T-helper 17 cell (primary cell): ENCODE measurements at regions not wholly inside any gene's neighbourhood (a gene's known extent, or its start where the extent isn't known, plus 50 kb on each side); places are given as distances from the start of the nearest gene placed in this dataset.

Experiments
- ATAC-seq: fragments of 150-1000 bp; cut with Tn5 transposase; 2 replicates; pipeline ENCODE4 v1.10.0; 2021; ENCODE audit warnings: mild to moderate bottlenecking, moderate library complexity
- DNase-seq, 3 donors: peaks; one replicate each; pipeline versions ENCODE4 v3.0.0 to v3.0.0-alpha.2; 2020 to 2021
- H3K9me3 ChIP-seq: one replicate; pipeline ENCODE4 v1.7.0; 2013; ENCODE audit warnings: low read length, mild to moderate bottlenecking; ENCODE audit not compliant: control insufficient read depth, poor library complexity, severe bottlenecking
- H3K27ac Mint-ChIP-seq: one replicate; pipeline ENCODE4 v1.8.0; 2022; ENCODE audit warnings: mild to moderate bottlenecking, moderate library complexity, mixed read lengths
- H3K27me3 Mint-ChIP-seq: one replicate; pipeline ENCODE4 v1.8.0; 2022; ENCODE audit warnings: mixed read lengths
- H3K36me3 Mint-ChIP-seq: one replicate; pipeline ENCODE4 v1.8.0; 2022; ENCODE audit warnings: low read depth, mixed read lengths
- H3K4me1 Mint-ChIP-seq: one replicate; pipeline ENCODE4 v1.8.0; 2022; ENCODE audit warnings: mild to moderate bottlenecking, mixed read lengths
- H3K4me3 Mint-ChIP-seq: one replicate; pipeline ENCODE4 v1.8.0; 2022; ENCODE audit warnings: mild to moderate bottlenecking, moderate library complexity, mixed read lengths

DNA sequence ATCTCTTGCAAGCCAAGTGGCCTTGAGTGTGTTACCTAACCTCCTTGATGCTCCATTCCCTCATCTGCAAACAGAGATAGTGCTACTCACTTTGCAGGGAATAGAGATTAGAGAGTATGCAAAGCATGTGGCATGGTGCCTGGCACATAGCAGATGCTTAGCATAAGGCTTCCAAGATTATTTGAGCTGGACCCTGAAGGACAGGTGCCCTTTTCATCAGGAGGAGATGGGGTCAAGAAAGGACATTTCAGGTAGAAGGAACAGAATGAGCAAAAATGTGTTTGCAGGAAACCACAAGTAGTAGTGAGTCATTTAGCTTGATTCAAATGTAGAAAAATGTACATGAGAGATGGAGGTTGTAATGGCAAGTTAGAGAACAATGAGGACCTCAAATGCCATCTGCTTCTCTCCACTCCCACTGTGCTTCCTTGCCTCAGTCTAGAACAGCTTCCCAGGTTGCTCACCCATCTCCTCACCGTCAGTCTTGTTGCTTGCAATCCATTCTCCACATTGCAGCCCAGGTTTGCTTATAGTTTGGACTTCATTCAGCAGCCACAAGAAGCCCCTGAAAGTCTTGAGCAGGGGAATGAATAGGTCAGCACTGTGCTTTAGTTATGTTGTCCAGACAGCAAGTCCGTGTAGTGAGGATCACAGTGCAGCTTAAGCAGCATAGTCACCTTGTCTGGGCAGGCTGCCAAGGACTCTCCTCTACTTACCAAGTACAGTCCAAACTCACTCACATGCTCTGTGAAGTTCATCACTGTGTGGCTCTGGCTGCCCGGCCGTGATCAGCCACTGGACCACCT, 536.3 kb upstream of the CCDC196 start:
- Mint-ChIP-seq H3K4me3 (peak overlapping the region; percentile 45), H3K27me3 (no peaks in the 10 kb centered on the region), H3K36me3 (peaks cover 6% of the 10 kb centered on the region), H3K27ac (peak overlapping the region; percentile 19), H3K4me1 (peaks cover 30% of the 10 kb centered on the region)
- peak; percentile 36 for ATAC-seq
- H3K9me3 ChIP-seq, result no peaks in the 10 kb centered on the region
- no peak for DNase-seq

DNA sequence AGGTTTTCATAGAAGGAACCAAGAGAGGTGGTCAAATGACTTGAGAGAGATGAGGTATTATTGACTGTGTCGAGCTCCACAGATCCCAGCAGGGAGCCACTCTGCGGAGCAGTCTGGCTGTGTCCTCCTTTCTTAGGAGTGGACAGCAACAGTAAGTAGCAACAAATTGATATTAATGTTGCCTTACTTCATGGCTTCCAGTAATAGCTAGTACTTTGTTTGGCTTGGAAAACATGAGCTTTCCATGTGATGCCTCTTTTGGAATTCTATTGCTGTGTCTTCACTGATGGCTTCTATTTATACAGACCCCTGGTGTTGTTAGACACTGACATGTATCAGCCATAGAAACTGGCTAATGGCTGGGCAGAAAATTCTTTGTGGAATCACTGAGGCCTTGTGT, 531.2 kb upstream of the CCDC196 start:
- no peak overlapping the region for H3K4me3 Mint-ChIP-seq
- no peak for ATAC-seq
- no peak for DNase-seq
- no peak overlapping the region for H3K27ac Mint-ChIP-seq
- no peaks in the 10 kb centered on the region for H3K36me3 Mint-ChIP-seq
- no peaks in the 10 kb centered on the region for H3K27me3 Mint-ChIP-seq
- no peaks in the 10 kb centered on the region for H3K9me3 ChIP-seq
- peaks cover 17% of the 10 kb centered on the region for H3K4me1 Mint-ChIP-seq

DNA sequence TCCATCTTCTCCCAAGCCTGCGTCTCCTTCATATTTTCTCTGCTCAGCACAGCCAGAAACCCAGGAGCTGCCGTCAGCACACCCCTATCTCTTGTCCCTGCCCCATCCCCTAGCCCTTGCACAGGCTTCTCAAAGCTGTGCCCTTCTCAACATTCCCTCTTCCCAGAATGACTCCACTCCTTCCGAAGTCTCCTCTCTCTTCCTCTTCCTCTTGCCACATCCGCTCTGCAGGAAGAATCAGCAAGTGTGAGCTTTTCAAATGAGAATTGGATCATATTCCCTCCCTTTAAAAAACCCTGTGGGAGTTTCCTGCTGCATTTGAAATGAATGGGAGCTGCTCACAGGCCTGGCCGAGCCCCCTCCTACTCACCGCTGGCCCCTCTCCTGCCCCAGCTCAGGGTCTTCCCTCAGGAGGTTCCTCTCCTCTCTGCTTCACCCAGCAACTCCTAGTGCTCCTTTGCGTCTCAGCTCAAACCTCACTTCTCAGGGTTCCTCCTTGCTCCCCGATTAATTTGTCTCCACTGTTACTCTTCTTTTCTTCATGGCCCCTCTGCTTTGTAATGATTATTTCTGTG, 528.5 kb upstream of the CCDC196 start:
- H3K27ac Mint-ChIP-seq, result no peak overlapping the region
- ATAC-seq, result no peak
- no peaks in the 10 kb centered on the region for H3K9me3 ChIP-seq
- H3K27me3 Mint-ChIP-seq, result peaks cover 2% of the 10 kb centered on the region
- H3K36me3 Mint-ChIP-seq, result no peaks in the 10 kb centered on the region
- no peak for DNase-seq
- no peak overlapping the region for H3K4me3 Mint-ChIP-seq
- peaks cover 18% of the 10 kb centered on the region for H3K4me1 Mint-ChIP-seq

DNA sequence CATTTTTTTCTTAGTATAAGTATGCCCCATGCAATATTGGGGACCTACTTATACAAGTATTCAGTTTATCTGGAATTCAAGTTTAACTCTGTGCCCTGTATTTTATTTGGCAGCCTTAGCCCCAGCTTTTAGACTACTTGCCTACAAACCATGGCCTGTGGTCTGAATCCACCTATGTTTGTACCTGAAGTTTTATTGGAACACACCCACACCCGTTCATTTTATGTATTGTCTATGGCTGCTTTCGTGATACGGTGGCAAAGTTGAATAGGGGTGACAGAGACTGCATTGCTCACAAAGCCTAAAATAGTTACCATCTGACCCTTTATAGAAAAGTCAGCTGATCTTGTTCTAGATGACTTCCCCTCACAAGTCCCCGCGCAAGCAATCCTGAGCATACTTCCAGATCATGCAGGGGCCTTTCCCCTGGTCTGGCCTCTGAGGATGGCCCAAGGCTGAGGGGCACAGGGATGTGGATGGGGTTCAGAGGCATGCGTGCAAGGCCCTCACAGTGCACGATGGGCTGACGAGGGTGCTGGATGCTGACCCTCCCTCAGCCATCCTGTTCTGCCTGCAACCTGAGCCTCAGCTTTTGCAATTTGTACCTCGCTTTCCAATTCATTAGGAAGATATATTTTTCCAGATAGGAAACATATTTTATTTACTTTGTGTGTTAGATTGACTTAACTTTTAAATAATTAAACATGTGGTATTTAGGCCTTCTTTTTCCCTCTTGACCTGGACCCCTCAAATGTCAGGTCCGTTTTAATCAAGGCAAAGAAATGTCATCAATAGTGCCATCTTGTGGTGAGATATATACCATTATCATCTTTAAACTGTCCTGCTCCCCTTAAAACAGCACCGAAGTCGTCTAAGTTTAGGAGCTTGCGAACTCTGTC, 527.3 kb upstream of the CCDC196 start:
- Mint-ChIP-seq H3K27me3 (peaks cover 4% of the 10 kb centered on the region), H3K27ac (no peak overlapping the region), H3K36me3 (no peaks in the 10 kb centered on the region), H3K4me1 (peaks cover 21% of the 10 kb centered on the region), H3K4me3 (no peak overlapping the region)
- DNase-seq (no peak), ATAC-seq (peak; percentile 59)
- no peaks in the 10 kb centered on the region for H3K9me3 ChIP-seq

DNA sequence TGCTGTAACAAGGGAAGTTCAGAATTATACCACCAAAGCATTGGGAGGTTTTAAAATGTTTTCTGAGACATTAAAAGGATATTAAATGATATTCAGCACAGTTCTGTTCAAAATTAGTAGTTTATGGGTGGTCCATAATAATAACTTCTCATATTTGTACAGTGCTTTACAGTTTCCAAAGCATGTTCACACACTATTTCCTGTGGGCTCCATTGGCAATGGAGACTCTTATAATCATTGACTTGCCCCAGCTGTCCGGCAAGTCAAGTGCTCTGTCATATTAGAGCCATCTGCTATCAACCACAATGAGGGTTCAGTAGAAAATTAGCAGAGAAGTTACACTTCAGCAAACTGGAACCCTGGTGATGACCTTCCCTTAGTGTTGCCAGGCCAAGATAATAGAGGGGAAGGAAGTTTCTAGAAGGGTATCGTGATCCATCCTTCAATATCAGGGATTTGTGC, 526.6 kb upstream of the CCDC196 start:
- no peak overlapping the region for H3K4me3 Mint-ChIP-seq
- H3K27me3 Mint-ChIP-seq, result peaks cover 4% of the 10 kb centered on the region
- peaks cover 21% of the 10 kb centered on the region for H3K4me1 Mint-ChIP-seq
- no peaks in the 10 kb centered on the region for H3K9me3 ChIP-seq
- H3K27ac Mint-ChIP-seq, result no peak overlapping the region
- ATAC-seq, result no peak
- DNase-seq, result no peak
- no peaks in the 10 kb centered on the region for H3K36me3 Mint-ChIP-seq

DNA sequence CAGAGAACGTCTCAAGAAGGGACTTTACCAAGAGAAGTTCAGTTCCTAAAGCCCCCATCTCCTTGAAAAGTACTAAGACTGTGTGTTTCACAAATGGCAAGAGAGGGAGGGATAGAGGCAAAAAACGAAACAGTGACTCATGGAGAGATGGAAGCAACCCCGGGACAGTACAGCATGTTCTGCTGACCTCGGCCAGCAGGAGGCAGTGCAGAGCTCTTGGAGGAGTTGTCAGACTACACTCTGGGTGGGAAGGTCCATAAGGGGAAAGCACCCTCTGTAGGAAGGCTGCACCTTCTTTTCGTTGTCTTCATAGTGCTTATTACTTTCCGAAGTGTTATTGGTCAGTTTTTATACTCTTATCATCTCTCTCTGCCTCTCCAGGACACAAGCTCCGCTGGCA, 525.2 kb upstream of the CCDC196 start:
- peak; percentile 93 for ATAC-seq
- H3K36me3 Mint-ChIP-seq, result no peaks in the 10 kb centered on the region
- peak overlapping the region; percentile 32 for H3K27ac Mint-ChIP-seq
- H3K4me3 Mint-ChIP-seq, result no peak overlapping the region
- DNase-seq, result peak; percentile 39 to 69 (median 42)
- peaks cover 21% of the 10 kb centered on the region for H3K4me1 Mint-ChIP-seq
- peaks cover 4% of the 10 kb centered on the region for H3K27me3 Mint-ChIP-seq
- H3K9me3 ChIP-seq, result no peaks in the 10 kb centered on the region

DNA sequence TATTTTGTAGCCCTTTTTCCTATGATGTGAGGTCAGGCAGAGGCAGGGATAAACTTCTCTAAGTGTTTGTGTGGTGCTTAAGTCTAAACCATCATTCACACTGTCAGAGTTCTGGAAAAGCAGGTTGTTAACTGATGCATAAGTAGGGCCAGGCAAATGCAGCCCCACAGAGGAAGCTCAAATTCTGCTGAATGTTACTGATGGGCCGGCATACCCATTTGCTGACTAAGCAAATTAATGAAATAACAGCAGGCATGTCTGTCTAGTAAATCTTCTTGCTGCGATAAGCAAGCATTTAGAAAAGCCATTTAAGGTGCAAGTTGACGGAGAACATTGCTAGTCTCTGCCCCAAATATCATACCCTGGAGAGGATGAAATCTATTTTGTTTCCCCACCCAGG, 523.2 kb upstream of the CCDC196 start:
- no peak overlapping the region for H3K27ac Mint-ChIP-seq
- peaks cover 10% of the 10 kb centered on the region for H3K27me3 Mint-ChIP-seq
- ATAC-seq (no peak), DNase-seq (no peak)
- H3K9me3 ChIP-seq, result no peaks in the 10 kb centered on the region
- no peak overlapping the region for H3K4me3 Mint-ChIP-seq
- H3K4me1 Mint-ChIP-seq, result peaks cover 21% of the 10 kb centered on the region
- no peaks in the 10 kb centered on the region for H3K36me3 Mint-ChIP-seq

DNA sequence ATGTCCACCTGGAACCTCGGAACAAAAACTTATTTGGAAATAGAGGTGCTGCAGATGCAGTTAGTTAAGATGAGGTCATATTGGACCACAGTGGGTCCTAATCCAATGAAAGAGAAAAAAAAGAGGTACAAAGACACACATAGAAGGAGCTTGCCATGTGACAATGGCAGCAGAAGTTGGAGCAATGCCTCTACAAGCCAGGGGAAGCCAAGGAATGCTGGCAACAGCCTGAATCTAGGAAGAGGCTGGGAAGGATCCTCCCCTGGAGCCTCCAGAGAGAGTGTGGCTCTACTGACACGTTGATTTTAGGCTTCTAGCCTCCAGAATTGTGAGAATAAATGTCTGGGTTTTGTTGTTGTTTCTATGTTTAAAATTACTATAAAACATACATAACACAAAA, 521.8 kb upstream of the CCDC196 start:
- no peaks in the 10 kb centered on the region for H3K9me3 ChIP-seq
- no peak overlapping the region for H3K27ac Mint-ChIP-seq
- no peaks in the 10 kb centered on the region for H3K36me3 Mint-ChIP-seq
- H3K4me3 Mint-ChIP-seq, result no peak overlapping the region
- no peak for DNase-seq
- H3K27me3 Mint-ChIP-seq, result peaks cover 17% of the 10 kb centered on the region
- peaks cover 18% of the 10 kb centered on the region for H3K4me1 Mint-ChIP-seq
- ATAC-seq, result no peak

DNA sequence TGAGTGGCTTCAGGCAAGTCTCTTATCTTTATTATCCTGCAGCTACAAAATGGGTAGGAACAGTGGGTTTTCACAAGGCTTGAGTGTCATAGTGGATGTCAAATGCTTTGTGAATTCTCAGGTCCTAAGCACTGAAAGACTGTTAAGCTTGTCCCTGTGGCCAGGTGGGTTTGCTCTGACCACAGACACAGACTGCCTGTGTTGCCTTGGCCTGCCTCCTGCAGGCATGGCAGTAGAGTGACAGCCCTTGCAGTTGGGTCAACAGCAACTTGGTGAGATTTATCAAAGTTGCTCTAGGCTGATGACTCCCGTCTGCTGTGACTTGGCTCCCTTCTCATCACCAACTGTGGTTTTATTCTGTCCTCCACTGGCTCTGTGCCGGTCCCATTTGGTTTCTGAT, 520.0 kb upstream of the CCDC196 start:
- H3K27me3 Mint-ChIP-seq, result peaks cover 17% of the 10 kb centered on the region
- DNase-seq (no peak), ATAC-seq (no peak)
- no peaks in the 10 kb centered on the region for H3K9me3 ChIP-seq
- H3K4me1 Mint-ChIP-seq, result peaks cover 5% of the 10 kb centered on the region
- H3K4me3 Mint-ChIP-seq, result no peak overlapping the region
- H3K36me3 Mint-ChIP-seq, result no peaks in the 10 kb centered on the region
- H3K27ac Mint-ChIP-seq, result no peak overlapping the region

DNA sequence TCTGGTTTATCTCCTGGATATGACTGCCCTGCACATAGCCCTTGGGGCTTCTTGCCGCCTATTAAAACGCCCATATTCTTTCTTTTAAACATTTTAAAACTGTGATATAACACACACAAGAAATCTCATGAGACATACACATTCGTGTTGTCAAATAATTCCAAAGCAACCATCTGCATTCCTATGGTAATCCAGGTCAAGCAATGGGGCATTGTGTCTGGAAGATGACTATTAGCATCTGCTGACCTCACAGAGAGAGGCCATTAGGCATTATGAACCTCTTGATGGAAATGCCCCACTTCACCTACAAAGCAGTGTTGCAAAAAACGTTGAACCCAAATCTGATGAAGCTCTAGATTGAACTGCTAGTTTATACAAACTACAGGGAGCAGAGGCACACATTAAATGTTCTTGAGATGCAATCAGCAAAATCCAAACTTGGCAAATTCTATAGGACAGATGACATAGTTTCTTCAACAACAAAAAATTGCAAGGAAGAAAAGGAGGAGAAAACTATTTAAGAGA, 513.8 kb upstream of the CCDC196 start:
- H3K4me1 Mint-ChIP-seq, result no peaks in the 10 kb centered on the region
- H3K27me3 Mint-ChIP-seq, result peaks cover 26% of the 10 kb centered on the region
- peaks cover 7% of the 10 kb centered on the region for H3K36me3 Mint-ChIP-seq
- no peak overlapping the region for H3K27ac Mint-ChIP-seq
- no peak overlapping the region for H3K4me3 Mint-ChIP-seq
- DNase-seq, result no peak
- no peaks in the 10 kb centered on the region for H3K9me3 ChIP-seq
- no peak for ATAC-seq

DNA sequence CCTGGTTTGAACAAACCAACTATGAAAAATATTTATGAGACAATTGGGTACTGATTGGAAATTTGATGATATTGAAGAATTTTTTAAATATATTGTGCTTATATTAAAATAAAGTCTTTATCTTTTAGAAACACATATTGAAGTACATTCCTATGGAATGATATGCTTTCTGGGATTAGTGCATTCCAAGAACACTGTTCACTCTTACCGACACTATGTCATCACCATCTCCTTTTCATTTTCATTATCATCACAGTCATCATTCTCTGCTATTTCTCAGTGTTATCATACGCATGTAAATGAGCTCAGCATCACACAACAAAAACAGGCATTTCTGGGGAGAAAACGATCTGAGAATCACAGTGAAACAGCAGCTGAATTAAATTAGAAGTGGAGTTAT, 513.3 kb upstream of the CCDC196 start:
- ATAC-seq (no peak), DNase-seq (no peak)
- peaks cover 7% of the 10 kb centered on the region for H3K36me3 Mint-ChIP-seq

DNA sequence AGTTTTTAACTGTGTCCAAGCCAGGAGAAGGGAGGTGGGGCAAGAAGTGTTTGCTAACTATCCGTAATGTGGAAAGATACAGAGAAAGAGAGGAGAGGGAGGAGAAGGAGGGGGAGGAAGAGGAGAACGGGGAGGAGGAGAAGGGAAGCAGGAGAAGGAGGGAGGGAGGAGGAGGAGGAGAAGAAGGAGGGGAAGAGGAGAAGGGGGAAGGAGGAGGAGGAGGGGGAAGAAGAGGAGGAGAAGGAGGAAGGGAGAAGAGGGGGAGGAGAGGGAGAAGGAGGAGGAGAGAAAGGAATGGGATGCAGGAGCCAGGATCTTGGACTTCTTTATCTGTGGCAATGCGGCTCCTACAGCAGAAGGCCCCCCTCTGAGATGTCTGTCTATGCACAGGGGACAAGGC, 510.3 kb upstream of the CCDC196 start:
- Mint-ChIP-seq H3K27ac (no peak overlapping the region), H3K36me3 (peaks cover 7% of the 10 kb centered on the region), H3K27me3 (peaks cover 17% of the 10 kb centered on the region), H3K4me3 (no peak overlapping the region), H3K4me1 (no peaks in the 10 kb centered on the region)
- ATAC-seq (no peak), DNase-seq (no peak)
- no peaks in the 10 kb centered on the region for H3K9me3 ChIP-seq

More for the DNA sequence above, 513.3 kb upstream of the CCDC196 start:
- no peak overlapping the region for H3K27ac Mint-ChIP-seq
- H3K27me3 Mint-ChIP-seq, result peaks cover 25% of the 10 kb centered on the region
- no peaks in the 10 kb centered on the region for H3K9me3 ChIP-seq
- no peaks in the 10 kb centered on the region for H3K4me1 Mint-ChIP-seq
- H3K4me3 Mint-ChIP-seq, result no peak overlapping the region

DNA sequence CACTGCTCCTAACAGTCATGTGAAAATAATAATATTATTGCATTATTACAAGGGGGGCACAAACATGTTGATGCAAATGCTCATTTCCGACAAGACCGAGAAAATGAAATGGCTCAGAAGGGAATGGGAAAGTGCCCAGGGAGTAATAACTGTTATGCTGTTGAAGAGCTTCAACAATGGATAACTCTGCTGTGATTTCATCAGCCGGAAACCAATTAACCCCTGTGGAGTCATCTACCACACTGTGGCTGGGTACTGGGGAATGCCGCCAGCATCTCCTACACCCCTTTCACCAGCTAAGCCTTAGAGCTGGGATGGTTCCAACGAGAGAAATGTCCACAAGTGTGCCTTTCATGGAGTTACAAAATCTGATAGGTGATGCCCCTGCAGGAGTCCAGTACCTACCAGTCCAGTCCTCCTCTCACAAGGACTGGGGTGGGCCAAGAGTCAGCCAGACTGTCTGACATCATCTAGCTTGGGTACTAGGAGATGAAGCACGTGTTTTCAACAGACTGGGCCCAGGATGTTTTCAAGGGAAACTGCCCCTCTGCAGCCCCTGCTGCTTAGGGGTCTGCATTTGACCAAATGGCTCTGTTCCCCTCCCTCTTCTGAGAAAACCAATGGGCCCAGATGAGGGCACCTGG, 509.3 kb upstream of the CCDC196 start:
- ATAC-seq (no peak), DNase-seq (no peak)
- peaks cover 7% of the 10 kb centered on the region for H3K36me3 Mint-ChIP-seq
- H3K9me3 ChIP-seq, result no peaks in the 10 kb centered on the region
- peaks cover 17% of the 10 kb centered on the region for H3K27me3 Mint-ChIP-seq
- no peaks in the 10 kb centered on the region for H3K4me1 Mint-ChIP-seq
- H3K4me3 Mint-ChIP-seq, result no peak overlapping the region
- H3K27ac Mint-ChIP-seq, result no peak overlapping the region
